ENCODE measurements at regions not wholly inside any gene's neighbourhood (a gene's known extent, or its start where the extent isn't known, plus 50 kb on each side); places are given as distances from the start of the nearest gene placed in this dataset.

GRCh38 chr10:20981419-20981953, 84.4 kb upstream of the NEBL start:
- TF ChIP-seq CTCF (IDR thresholded peaks at IDR 0.05; ENCODE audit: borderline replicate concordance, insufficient read depth, low read depth, low read length), result no peak
- H3K4me3 ChIP-seq (ENCODE audit: low read depth, low read length), result no peak overlapping the region

GRCh38 chr10:20978617-20979016, 81.5 kb upstream of the NEBL start:
- H3K4me3 ChIP-seq (ENCODE audit: low read depth, low read length), result no peak overlapping the region
- no peak for TF ChIP-seq CTCF (IDR thresholded peaks at IDR 0.05; ENCODE audit: borderline replicate concordance, insufficient read depth, low read depth, low read length)

- H3K4me3 ChIP-seq (ENCODE audit: low read depth, low read length), result no peak overlapping the region
- no peak for TF ChIP-seq CTCF (IDR thresholded peaks at IDR 0.05; ENCODE audit: borderline replicate concordance, insufficient read depth, low read depth, low read length)
Observed at GRCh38 chr10:20977300-20977699, 80.2 kb upstream of the NEBL start.

- no peak for TF ChIP-seq CTCF (IDR thresholded peaks at IDR 0.05; ENCODE audit: borderline replicate concordance, insufficient read depth, low read depth, low read length)
- H3K4me3 ChIP-seq (ENCODE audit: low read depth, low read length), result no peak overlapping the region
Observed at GRCh38 chr10:20976891-20977290, 79.8 kb upstream of the NEBL start.

- TF ChIP-seq CTCF (IDR thresholded peaks at IDR 0.05; ENCODE audit: borderline replicate concordance, insufficient read depth, low read depth, low read length), result no peak
- no peak overlapping the region for H3K4me3 ChIP-seq (ENCODE audit: low read depth, low read length)
Observed at GRCh38 chr10:20976390-20976789, 79.3 kb upstream of the NEBL start.

- no peak overlapping the region for H3K4me3 ChIP-seq (ENCODE audit: low read depth, low read length)
- TF ChIP-seq CTCF (IDR thresholded peaks at IDR 0.05; ENCODE audit: borderline replicate concordance, insufficient read depth, low read depth, low read length), result no peak
Observed at GRCh38 chr10:20975236-20975635, 78.1 kb upstream of the NEBL start.

GRCh38 chr10:20972925-20973324, 75.8 kb upstream of the NEBL start:
- no peak overlapping the region for H3K4me3 ChIP-seq (ENCODE audit: low read depth, low read length)
- no peak for TF ChIP-seq CTCF (IDR thresholded peaks at IDR 0.05; ENCODE audit: borderline replicate concordance, insufficient read depth, low read depth, low read length)

Data from GM12875 (cell line).